Kidney (tissue), 13 donors: ENCODE measurements at regions not wholly inside any gene's neighbourhood (a gene's known extent, or its start where the extent isn't known, plus 50 kb on each side); places are given as distances from the start of the nearest gene placed in this dataset.
A peak's percentile ranks its signal among the peaks of the same experiment; 100 is the strongest.

Source experiments
- DNase-seq, 5 donors: peaks; one replicate each; pipeline ENCODE4 v3.0.0-alpha.2; 2013 to 2020
- FAIRE-seq: peaks from 2 replicates; lab custom pipeline; 2012; peaks lifted over from hg19 to GRCh38; lab: Jason Lieb, UNC
- H3K27ac ChIP-seq, 2 donors: one replicate each; pipeline ENCODE4 v1.7.0; 2013; ENCODE audit warnings: low read depth in 2 of 2, low read length in 2 of 2, inconsistent platforms in 1 of 2
- H3K27me3 ChIP-seq: one replicate; pipeline ENCODE4 v1.7.1; 2013; ENCODE audit warnings: low read length, inconsistent platforms; ENCODE audit not compliant: control insufficient read depth, insufficient read depth
- H3K36me3 ChIP-seq, 3 donors: one replicate each; pipeline versions ENCODE4 v1.7.0 to v1.7.1; 2013; ENCODE audit warnings: low read length in 3 of 3, control low read depth in 1 of 3, inconsistent platforms in 1 of 3; ENCODE audit not compliant: insufficient read depth in 3 of 3, control insufficient read depth in 2 of 3
- H3K4me1 ChIP-seq, 3 donors: one replicate each; pipeline versions ENCODE4 v1.7.0 to v1.7.1; 2013; ENCODE audit warnings: low read length in 3 of 3, inconsistent platforms in 1 of 3, low read depth in 1 of 3; ENCODE audit not compliant: control insufficient read depth in 2 of 3, insufficient read depth in 2 of 3
- H3K4me3 ChIP-seq, 3 donors: one replicate each; pipeline versions ENCODE4 v1.7.0 to v1.8.1; 2013; ENCODE audit warnings: low read length in 3 of 3, control low read depth in 1 of 3, inconsistent platforms in 1 of 3
- H3K9ac ChIP-seq, 3 donors: one replicate each; pipeline versions ENCODE4 v1.7.0 to v1.7.1; 2013; ENCODE audit warnings: low read length in 3 of 3, control low read depth in 1 of 3, inconsistent platforms in 1 of 3
- H3K9me3 ChIP-seq, 3 donors: one replicate each; pipeline versions ENCODE4 v1.7.0 to v1.7.1; 2013; ENCODE audit warnings: low read length in 3 of 3, control low read depth in 1 of 3, inconsistent platforms in 1 of 3; ENCODE audit not compliant: control insufficient read depth in 2 of 3, insufficient read depth in 1 of 3
- intact Hi-C: fragments of 100-400 bp; cut with DNase I; formaldehyde crosslinking; loops from one replicate; pipeline ENCODE4 v1.11.1; 2022
- TF ChIP-seq, protein P1 (sequence below): IDR thresholded peaks from 3 replicates; pipeline ENCODE4 v1.5.1; 2012; ENCODE audit warnings: mild to moderate bottlenecking, moderate library complexity, borderline replicate concordance; ENCODE audit not compliant: insufficient read depth; ENCODE audit errors: extremely low read depth
- donor health status: control.
- donor health status: control.
- donor health status: control.
- donor health status: control.
- donor health status: control.
- donor health status: DM: yes; HTN: yes; CAD: no.
- donor health status: Normal renal cell carcinoma (clear cell type).

DNA sequence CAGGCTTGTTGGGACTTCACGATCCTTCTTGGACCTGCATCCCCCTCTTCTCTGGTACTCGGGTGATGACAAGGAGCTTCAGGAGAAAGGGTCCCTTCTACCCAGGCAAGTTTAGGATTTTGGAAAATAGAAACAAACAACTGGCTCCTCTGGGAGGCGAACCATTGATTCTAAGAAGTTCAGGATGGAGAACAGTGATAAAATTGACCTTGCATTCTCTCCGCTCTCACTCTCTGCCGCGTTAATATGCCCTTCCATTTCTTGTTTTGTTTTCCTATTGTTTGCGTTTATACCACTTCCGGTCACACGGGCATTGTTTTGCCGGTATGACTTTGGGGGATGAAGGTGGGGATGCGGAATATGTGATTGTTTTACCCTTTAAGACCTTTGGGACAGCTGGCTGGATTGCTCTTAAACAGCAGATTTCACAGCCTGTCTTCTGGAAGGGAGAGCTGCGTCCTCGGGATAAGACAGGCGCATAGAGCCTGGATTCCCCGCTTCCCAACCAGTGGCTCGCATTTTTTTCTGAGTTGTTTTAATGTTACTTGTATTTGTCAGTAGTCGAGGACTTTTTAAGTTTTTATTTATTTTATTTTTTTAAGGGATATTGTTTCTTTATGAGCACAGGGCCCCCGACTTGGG is 144.3 kb upstream of the ZNF184 start:
- H3K9me3 ChIP-seq = no peaks in the 10 kb centered on the region
- H3K4me3 ChIP-seq = peak overlapping the region in 1 of 3 donors; percentile 47
- intact Hi-C loops = no loop called here
- peak overlapping the region in 1 of 3 donors; percentile 31 for H3K9ac ChIP-seq
- DNase-seq (peak in 2 of 5 donors; percentile 30 to 32), FAIRE-seq (no peak)
- no peaks in the 10 kb centered on the region for H3K36me3 ChIP-seq
- peaks cover 0 to 2% (median 0%) of the 10 kb centered on the region in 3 donors for H3K4me1 ChIP-seq
- TF ChIP-seq, protein P1, sequence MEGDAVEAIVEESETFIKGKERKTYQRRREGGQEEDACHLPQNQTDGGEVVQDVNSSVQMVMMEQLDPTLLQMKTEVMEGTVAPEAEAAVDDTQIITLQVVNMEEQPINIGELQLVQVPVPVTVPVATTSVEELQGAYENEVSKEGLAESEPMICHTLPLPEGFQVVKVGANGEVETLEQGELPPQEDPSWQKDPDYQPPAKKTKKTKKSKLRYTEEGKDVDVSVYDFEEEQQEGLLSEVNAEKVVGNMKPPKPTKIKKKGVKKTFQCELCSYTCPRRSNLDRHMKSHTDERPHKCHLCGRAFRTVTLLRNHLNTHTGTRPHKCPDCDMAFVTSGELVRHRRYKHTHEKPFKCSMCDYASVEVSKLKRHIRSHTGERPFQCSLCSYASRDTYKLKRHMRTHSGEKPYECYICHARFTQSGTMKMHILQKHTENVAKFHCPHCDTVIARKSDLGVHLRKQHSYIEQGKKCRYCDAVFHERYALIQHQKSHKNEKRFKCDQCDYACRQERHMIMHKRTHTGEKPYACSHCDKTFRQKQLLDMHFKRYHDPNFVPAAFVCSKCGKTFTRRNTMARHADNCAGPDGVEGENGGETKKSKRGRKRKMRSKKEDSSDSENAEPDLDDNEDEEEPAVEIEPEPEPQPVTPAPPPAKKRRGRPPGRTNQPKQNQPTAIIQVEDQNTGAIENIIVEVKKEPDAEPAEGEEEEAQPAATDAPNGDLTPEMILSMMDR = no peak
- H3K27me3 ChIP-seq = peaks cover 22% of the 10 kb centered on the region
- no peak overlapping the region for H3K27ac ChIP-seq

DNA sequence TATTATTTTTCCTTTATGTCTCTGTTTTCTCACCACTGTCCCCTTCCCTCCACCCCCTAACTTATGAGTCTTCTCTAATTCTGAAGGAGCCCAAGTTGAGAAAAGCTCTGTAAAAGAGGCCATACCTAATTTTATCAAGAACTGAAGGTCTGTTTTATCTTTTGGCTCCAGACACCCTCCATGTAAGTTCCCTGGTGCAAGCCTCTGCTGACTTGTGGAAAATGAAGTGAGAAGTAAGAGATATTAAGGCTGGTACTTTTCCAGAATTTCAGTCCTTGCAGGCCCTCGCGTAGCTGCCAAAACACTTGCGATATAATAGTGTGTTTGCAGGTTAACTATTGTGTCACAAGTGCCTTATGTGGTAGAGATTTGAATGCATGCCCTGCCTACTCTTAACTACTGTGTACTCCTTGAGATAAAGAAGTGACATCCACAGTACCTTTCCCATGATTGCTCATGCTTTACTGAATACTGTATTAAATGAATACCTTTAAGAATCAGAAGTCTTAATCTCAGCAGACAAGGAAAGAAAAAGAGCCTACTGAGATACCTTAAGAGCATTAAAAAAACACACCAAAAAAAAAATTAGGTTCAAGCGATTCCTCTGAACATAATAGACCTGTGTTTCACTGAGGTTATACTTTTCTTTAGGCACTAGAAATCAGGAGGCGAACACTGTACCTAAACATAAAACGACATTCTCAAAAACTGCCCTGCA is 143.6 kb upstream of the ZNF184 start:
- intact Hi-C loops = no loop called here
- Histone ChIP-seq H3K9me3 (no peaks in the 10 kb centered on the region), H3K9ac (no peak overlapping the region), H3K4me3 (no peak overlapping the region), H3K4me1 (peaks cover 0 to 2% (median 0%) of the 10 kb centered on the region in 3 donors), H3K36me3 (no peaks in the 10 kb centered on the region), H3K27ac (no peak overlapping the region), H3K27me3 (peaks cover 22% of the 10 kb centered on the region)
- no peak for DNase-seq
- TF ChIP-seq, protein P1 = no peak
- no peak for FAIRE-seq

DNA sequence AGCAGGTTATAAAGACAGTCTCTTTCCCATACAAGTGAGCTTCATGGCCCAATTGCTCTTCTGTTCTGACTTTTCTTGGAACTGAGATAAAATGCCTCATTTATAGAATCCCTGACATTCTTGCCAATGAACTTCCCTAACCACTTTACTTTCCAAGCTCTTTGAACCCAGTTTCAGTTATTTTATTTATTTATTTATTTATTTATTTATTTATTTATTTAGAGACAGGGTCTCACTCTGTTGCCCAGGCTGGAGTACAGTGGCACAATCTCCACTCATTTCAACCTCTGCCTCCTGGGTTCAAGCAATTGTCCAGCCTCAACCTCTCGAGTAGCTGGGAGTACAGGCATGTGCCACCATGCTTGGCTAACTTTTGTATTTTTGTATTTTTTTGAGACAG is 138.5 kb upstream of the ZNF184 start:
- Histone ChIP-seq H3K36me3 (no peaks in the 10 kb centered on the region), H3K9ac (no peak overlapping the region), H3K27me3 (peaks cover 3% of the 10 kb centered on the region), H3K4me3 (no peak overlapping the region), H3K9me3 (no peaks in the 10 kb centered on the region), H3K27ac (no peak overlapping the region), H3K4me1 (no peaks in the 10 kb centered on the region)
- FAIRE-seq (no peak), DNase-seq (no peak)
- intact Hi-C loops = no loop called here
- TF ChIP-seq, protein P1 = no peak
